SK-N-SH treated with all-trans-retinoic acid at 6 μM for 48 hours (cell line): ENCODE measurements at regions not wholly inside any gene's neighbourhood (a gene's known extent, or its start where the extent isn't known, plus 50 kb on each side); places are given as distances from the start of the nearest gene placed in this dataset.

ENCODE experiments used
- ATAC-seq: fragments of 200-7000 bp; cut with Tn5 transposase; 3 replicates; pipeline ENCODE4 v1.9.1; 2020; ENCODE audit warnings: mild to moderate bottlenecking, moderate library complexity
- ARNTL ChIP-seq: fragments of 450-650 bp; formaldehyde crosslinking; IDR thresholded peaks from 2 replicates; pipeline ENCODE4 v1.5.0; 2020; ENCODE audit warnings: low read depth, mild to moderate bottlenecking, moderate library complexity, borderline replicate concordance
- CSDC2 ChIP-seq: fragments of 250-450 bp; sonication (Bioruptor Pico); IDR thresholded peaks from 2 replicates; pipeline ENCODE4 v1.5.0; 2020; ENCODE audit warnings: mild to moderate bottlenecking, moderate library complexity
- ESRRG ChIP-seq: fragments of 250-450 bp; sonication (Bioruptor Pico); IDR thresholded peaks from 2 replicates; pipeline ENCODE4 v1.6.1; 2021; ENCODE audit warnings: mild to moderate bottlenecking
- GLIS3 ChIP-seq: fragments of 250-450 bp; sonication (Bioruptor Pico); IDR thresholded peaks from 2 replicates; pipeline ENCODE4 v1.5.0; 2020; ENCODE audit warnings: mild to moderate bottlenecking, moderate library complexity
- ISL1 ChIP-seq: fragments of 250-450 bp; sonication (Bioruptor Pico); IDR thresholded peaks from 2 replicates; pipeline ENCODE4 v2.1.2; 2022; ENCODE audit warnings: mild to moderate bottlenecking, moderate library complexity
- OSR1 ChIP-seq: fragments of 250-450 bp; sonication (Bioruptor Pico); IDR thresholded peaks from 2 replicates; pipeline ENCODE4 v1.8.0; 2022; ENCODE audit warnings: moderate library complexity, mild to moderate bottlenecking, inconsistent platforms
- PPARA ChIP-seq: fragments of 250-450 bp; sonication (Bioruptor Pico); IDR thresholded peaks from 2 replicates; pipeline ENCODE4 v1.5.0; 2020; ENCODE audit warnings: mild to moderate bottlenecking, borderline replicate concordance
- RARB ChIP-seq: fragments of 250-450 bp; sonication (Bioruptor Pico); IDR thresholded peaks from 2 replicates; pipeline ENCODE4 v1.8.0; 2021; ENCODE audit warnings: mild to moderate bottlenecking, moderate library complexity
- SNAI2 ChIP-seq: fragments of 250-450 bp; sonication (Bioruptor Pico); IDR thresholded peaks from 2 replicates; pipeline ENCODE4 v1.5.0; 2020; ENCODE audit warnings: mild to moderate bottlenecking, moderate library complexity
- TCF4 ChIP-seq: fragments of 250-450 bp; sonication (Bioruptor Pico); IDR thresholded peaks from 2 replicates; pipeline ENCODE4 v1.8.0; 2021; ENCODE audit warnings: mild to moderate bottlenecking, moderate library complexity, borderline replicate concordance
- TOX ChIP-seq: fragments of 250-450 bp; sonication (Bioruptor Pico); IDR thresholded peaks from 2 replicates; pipeline ENCODE4 v1.8.0; 2021; ENCODE audit warnings: mild to moderate bottlenecking, moderate library complexity, borderline replicate concordance
- ZFP3 ChIP-seq: fragments of 250-450 bp; sonication (Bioruptor Pico); IDR thresholded peaks from 2 replicates; pipeline ENCODE4 v1.5.0; 2020; ENCODE audit warnings: mild to moderate bottlenecking, moderate library complexity
- ZFP30 ChIP-seq: fragments of 450-650 bp; formaldehyde crosslinking; IDR thresholded peaks from 2 replicates; pipeline ENCODE4 v1.5.0; 2022; ENCODE audit warnings: mild to moderate bottlenecking, moderate library complexity
- ZNF565 ChIP-seq: fragments of 450-650 bp; formaldehyde crosslinking; conservative IDR thresholded peaks from 2 replicates; pipeline ENCODE4 v1.5.0; 2020; ENCODE audit warnings: low read depth, mild to moderate bottlenecking, moderate library complexity
- ZNF70 ChIP-seq: fragments of 450-650 bp; formaldehyde crosslinking; IDR thresholded peaks from 2 replicates; pipeline ENCODE4 v1.5.0; 2020; ENCODE audit warnings: mild to moderate bottlenecking, moderate library complexity
- ZNF8 ChIP-seq: fragments of 450-650 bp; formaldehyde crosslinking; IDR thresholded peaks from 2 replicates; pipeline ENCODE4 v1.5.0; 2020; ENCODE audit warnings: mild to moderate bottlenecking, moderate library complexity
- TF ChIP-seq, protein P1 (sequence below): fragments of 250-450 bp; sonication (Bioruptor Pico); IDR thresholded peaks from 2 replicates; pipeline ENCODE4 v1.5.1; 2021; ENCODE audit warnings: mild to moderate bottlenecking, moderate library complexity
- TF ChIP-seq, protein P2 (sequence below): fragments of 250-450 bp; sonication (Bioruptor Pico); IDR thresholded peaks from 2 replicates; pipeline ENCODE4 v1.8.0; 2020; ENCODE audit warnings: mild to moderate bottlenecking, moderate library complexity, borderline replicate concordance
- TF ChIP-seq, protein P3 (sequence below): fragments of 250-450 bp; sonication (Bioruptor Pico); IDR thresholded peaks from 2 replicates; pipeline ENCODE4 v1.5.0; 2020; ENCODE audit warnings: mild to moderate bottlenecking, moderate library complexity
- TF ChIP-seq, protein P4 (sequence below): fragments of 250-450 bp; sonication (Bioruptor Pico); IDR thresholded peaks from 2 replicates; pipeline ENCODE4 v1.5.1; 2020; ENCODE audit warnings: low read depth, mild to moderate bottlenecking, moderate library complexity
- TF ChIP-seq, protein P5 (sequence below): fragments of 250-450 bp; sonication (Bioruptor Pico); IDR thresholded peaks from 2 replicates; pipeline ENCODE4 v1.8.0; 2021; ENCODE audit warnings: low read depth, mild to moderate bottlenecking, moderate library complexity, borderline replicate concordance

DNA sequence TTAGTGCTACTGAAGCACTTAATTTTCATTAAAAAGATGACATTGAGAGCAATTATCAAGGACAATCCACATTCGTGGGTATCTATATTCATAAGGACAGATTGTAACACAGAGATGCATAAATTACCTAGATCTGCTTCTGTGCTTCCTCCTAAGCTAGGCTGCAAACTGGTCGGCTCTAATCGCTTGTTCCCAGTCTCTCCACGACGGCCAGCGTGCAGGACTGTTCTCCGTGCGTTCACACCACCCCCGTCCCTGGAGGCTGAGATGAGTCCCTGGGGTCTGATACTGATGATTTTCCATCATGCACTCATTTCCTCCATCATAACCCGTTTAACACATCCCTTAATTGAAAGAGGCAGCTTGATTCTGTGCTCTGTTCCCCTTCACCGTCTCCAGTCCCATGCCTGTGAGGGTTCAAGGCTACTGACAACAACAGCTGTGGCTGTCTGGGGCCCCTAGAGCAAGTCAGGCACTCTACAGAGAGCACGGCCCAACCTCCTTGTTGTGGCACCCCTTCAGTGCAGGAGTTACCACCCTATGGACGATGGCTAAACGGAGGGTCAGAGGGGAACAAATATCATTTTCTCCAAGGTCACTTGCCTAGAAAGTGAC, 469.6 kb downstream of the NPHP4 start:
- TF ChIP-seq ZFP30 (CRISPR knock-in tag) (no peak), ZNF565 (CRISPR knock-in tag) (no peak), ZFP3 (no peak), ZNF8 (CRISPR knock-in tag) (no peak), CSDC2 (CRISPR knock-in tag) (no peak), GLIS3 (CRISPR knock-in tag) (no peak), PPARA (no peak)
- TF ChIP-seq, protein P1, sequence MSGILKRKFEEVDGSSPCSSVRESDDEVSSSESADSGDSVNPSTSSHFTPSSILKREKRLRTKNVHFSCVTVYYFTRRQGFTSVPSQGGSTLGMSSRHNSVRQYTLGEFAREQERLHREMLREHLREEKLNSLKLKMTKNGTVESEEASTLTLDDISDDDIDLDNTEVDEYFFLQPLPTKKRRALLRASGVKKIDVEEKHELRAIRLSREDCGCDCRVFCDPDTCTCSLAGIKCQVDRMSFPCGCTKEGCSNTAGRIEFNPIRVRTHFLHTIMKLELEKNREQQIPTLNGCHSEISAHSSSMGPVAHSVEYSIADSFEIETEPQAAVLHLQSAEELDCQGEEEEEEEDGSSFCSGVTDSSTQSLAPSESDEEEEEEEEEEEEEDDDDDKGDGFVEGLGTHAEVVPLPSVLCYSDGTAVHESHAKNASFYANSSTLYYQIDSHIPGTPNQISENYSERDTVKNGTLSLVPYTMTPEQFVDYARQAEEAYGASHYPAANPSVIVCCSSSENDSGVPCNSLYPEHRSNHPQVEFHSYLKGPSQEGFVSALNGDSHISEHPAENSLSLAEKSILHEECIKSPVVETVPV (CRISPR knock-in tag), result no peak
- ATAC-seq, result no peak

DNA sequence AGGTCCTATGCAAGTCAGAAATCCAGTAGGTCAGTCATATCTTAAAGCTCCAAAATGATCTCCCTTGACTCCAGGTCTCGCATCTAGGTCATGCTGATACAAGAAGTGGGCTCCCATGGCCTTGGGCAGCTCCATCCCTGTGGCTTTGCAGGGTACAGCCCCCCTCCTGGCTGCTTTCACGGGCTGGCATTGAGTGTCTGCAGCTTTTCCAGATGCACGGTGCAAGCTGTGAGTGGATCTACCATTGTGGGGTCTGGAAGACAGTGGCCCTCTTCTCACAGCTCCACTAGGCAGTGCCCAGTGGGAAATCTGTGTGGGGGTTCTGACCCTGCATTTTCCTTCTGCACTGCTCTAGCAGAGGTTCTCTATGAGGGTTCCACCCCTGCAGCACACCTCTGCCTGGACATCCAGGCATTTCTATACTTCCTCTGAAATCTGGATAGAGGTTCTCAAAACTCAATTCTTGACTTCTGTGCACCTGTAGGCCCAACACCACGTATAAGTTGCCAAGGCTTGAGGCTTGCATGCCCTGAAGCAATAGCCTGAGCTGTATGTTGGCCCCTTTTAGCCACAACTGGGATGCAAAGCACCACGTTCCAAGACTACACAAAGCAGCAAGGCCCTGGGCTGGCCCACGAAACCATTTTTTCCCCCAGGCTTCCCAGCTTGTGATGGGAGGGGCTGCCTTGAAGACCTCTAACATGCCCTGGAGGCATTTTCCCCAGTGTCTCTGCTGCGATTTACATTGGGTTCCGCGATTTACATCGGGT, 472.7 kb downstream of the NPHP4 start:
- ATAC-seq, result no peak
- no peak for TF ChIP-seq ZFP30 (CRISPR knock-in tag)
- no peak for TF ChIP-seq PPARA
- TF ChIP-seq ISL1, result no peak
- no peak for TF ChIP-seq ZFP3
- no peak for TF ChIP-seq ZNF8 (CRISPR knock-in tag)
- TF ChIP-seq CSDC2 (CRISPR knock-in tag), result no peak
- TF ChIP-seq TCF4, result no peak
- TF ChIP-seq, protein P2, sequence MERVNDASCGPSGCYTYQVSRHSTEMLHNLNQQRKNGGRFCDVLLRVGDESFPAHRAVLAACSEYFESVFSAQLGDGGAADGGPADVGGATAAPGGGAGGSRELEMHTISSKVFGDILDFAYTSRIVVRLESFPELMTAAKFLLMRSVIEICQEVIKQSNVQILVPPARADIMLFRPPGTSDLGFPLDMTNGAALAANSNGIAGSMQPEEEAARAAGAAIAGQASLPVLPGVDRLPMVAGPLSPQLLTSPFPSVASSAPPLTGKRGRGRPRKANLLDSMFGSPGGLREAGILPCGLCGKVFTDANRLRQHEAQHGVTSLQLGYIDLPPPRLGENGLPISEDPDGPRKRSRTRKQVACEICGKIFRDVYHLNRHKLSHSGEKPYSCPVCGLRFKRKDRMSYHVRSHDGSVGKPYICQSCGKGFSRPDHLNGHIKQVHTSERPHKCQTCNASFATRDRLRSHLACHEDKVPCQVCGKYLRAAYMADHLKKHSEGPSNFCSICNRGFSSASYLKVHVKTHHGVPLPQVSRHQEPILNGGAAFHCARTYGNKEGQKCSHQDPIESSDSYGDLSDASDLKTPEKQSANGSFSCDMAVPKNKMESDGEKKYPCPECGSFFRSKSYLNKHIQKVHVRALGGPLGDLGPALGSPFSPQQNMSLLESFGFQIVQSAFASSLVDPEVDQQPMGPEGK (CRISPR knock-in tag), result no peak
- TF ChIP-seq TOX (CRISPR knock-in tag), result no peak
- no peak for TF ChIP-seq ESRRG (CRISPR knock-in tag)
- TF ChIP-seq, protein P3, sequence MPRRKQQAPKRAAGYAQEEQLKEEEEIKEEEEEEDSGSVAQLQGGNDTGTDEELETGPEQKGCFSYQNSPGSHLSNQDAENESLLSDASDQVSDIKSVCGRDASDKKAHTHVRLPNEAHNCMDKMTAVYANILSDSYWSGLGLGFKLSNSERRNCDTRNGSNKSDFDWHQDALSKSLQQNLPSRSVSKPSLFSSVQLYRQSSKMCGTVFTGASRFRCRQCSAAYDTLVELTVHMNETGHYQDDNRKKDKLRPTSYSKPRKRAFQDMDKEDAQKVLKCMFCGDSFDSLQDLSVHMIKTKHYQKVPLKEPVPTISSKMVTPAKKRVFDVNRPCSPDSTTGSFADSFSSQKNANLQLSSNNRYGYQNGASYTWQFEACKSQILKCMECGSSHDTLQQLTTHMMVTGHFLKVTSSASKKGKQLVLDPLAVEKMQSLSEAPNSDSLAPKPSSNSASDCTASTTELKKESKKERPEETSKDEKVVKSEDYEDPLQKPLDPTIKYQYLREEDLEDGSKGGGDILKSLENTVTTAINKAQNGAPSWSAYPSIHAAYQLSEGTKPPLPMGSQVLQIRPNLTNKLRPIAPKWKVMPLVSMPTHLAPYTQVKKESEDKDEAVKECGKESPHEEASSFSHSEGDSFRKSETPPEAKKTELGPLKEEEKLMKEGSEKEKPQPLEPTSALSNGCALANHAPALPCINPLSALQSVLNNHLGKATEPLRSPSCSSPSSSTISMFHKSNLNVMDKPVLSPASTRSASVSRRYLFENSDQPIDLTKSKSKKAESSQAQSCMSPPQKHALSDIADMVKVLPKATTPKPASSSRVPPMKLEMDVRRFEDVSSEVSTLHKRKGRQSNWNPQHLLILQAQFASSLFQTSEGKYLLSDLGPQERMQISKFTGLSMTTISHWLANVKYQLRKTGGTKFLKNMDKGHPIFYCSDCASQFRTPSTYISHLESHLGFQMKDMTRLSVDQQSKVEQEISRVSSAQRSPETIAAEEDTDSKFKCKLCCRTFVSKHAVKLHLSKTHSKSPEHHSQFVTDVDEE (CRISPR knock-in tag), result no peak
- TF ChIP-seq, protein P1 (CRISPR knock-in tag), result no peak
- TF ChIP-seq OSR1, result no peak
- TF ChIP-seq GLIS3 (CRISPR knock-in tag), result no peak
- TF ChIP-seq ZNF70 (CRISPR knock-in tag), result no peak
- no peak for TF ChIP-seq ZNF565 (CRISPR knock-in tag)
- TF ChIP-seq, all 23 proteins: peak for 0

DNA sequence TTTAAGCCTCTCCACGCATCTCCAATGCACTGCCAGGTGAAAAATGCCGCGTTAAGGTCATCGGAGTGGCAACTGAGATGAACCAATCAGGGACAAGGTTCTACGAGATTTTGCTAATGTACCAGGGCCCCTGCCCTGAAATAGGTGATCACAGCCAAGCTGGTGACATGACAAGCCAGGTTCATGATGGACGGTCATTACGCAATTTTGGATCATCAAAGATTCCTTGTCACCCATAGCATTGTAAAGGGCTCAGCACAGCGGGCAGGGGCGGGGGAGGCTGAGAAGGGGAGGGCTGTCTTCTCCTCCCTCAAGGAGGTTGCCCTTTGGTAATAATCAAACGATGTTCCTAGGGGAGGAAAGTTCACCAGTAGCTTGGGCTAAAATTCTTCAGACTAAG, 475.5 kb downstream of the NPHP4 start:
- no peak for ATAC-seq
- TF ChIP-seq, protein P1 (CRISPR knock-in tag), result no peak
- no peak for TF ChIP-seq ISL1
- no peak for TF ChIP-seq TCF4
- TF ChIP-seq ARNTL (CRISPR knock-in tag), result no peak
- no peak for TF ChIP-seq ZNF565 (CRISPR knock-in tag)
- TF ChIP-seq, protein P4, sequence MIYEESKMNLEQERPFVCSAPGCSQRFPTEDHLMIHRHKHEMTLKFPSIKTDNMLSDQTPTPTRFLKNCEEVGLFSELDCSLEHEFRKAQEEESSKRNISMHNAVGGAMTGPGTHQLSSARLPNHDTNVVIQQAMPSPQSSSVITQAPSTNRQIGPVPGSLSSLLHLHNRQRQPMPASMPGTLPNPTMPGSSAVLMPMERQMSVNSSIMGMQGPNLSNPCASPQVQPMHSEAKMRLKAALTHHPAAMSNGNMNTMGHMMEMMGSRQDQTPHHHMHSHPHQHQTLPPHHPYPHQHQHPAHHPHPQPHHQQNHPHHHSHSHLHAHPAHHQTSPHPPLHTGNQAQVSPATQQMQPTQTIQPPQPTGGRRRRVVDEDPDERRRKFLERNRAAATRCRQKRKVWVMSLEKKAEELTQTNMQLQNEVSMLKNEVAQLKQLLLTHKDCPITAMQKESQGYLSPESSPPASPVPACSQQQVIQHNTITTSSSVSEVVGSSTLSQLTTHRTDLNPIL, result no peak
- TF ChIP-seq ZNF70 (CRISPR knock-in tag), result no peak
- TF ChIP-seq OSR1, result no peak
- TF ChIP-seq, protein P5, sequence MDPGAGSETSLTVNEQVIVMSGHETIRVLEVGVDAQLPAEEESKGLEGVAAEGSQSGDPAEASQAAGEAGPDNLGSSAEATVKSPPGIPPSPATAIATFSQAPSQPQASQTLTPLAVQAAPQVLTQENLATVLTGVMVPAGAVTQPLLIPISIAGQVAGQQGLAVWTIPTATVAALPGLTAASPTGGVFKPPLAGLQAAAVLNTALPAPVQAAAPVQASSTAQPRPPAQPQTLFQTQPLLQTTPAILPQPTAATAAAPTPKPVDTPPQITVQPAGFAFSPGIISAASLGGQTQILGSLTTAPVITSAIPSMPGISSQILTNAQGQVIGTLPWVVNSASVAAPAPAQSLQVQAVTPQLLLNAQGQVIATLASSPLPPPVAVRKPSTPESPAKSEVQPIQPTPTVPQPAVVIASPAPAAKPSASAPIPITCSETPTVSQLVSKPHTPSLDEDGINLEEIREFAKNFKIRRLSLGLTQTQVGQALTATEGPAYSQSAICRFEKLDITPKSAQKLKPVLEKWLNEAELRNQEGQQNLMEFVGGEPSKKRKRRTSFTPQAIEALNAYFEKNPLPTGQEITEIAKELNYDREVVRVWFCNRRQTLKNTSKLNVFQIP (CRISPR knock-in tag), result no peak
- no peak for TF ChIP-seq ZFP30 (CRISPR knock-in tag)
- TF ChIP-seq, protein P2 (CRISPR knock-in tag), result no peak
- TF ChIP-seq SNAI2 (CRISPR knock-in tag), result no peak
- TF ChIP-seq PPARA, result no peak
- no peak for TF ChIP-seq RARB (CRISPR knock-in tag)
- TF ChIP-seq ESRRG (CRISPR knock-in tag), result no peak
- TF ChIP-seq ZNF8 (CRISPR knock-in tag), result no peak
